ENCODE measurements at regions not wholly inside any gene's neighbourhood (a gene's known extent, or its start where the extent isn't known, plus 50 kb on each side); places are given as distances from the start of the nearest gene placed in this dataset.

- DNase-seq (ENCODE audit: low spot score): peak; percentile 6
Observed at GRCh38 chr12:66044731-66045130, 85.8 kb downstream of the LLPH start.

- no peak for DNase-seq (ENCODE audit: low spot score)
Observed at GRCh38 chr12:66043035-66043434, 87.5 kb downstream of the LLPH start.

- no peak for DNase-seq (ENCODE audit: low spot score)
Observed at GRCh38 chr12:66041651-66042363, 88.7 kb downstream of the LLPH start.

GRCh38 chr12:66036317-66036716 lies 94.2 kb downstream of the LLPH start:
- DNase-seq (ENCODE audit: low spot score): peak; percentile 95

GRCh38 chr12:66035288-66035966 lies 95.1 kb downstream of the LLPH start:
- peak; percentile 64 for DNase-seq (ENCODE audit: low spot score)

- no peak for DNase-seq (ENCODE audit: low spot score)
Observed at GRCh38 chr12:66033151-66033550, 97.4 kb downstream of the LLPH start.

- DNase-seq (ENCODE audit: low spot score): no peak
Observed at GRCh38 chr12:66032739-66033138, 97.8 kb downstream of the LLPH start.

- no peak for DNase-seq (ENCODE audit: low spot score)
Observed at GRCh38 chr12:66030217-66030781, 100.3 kb downstream of the LLPH start.

- no peak for DNase-seq (ENCODE audit: low spot score)
Observed at GRCh38 chr12:66028390-66028789, 102.2 kb downstream of the LLPH start.

GRCh38 chr12:66025477-66025876 lies 105.1 kb downstream of the LLPH start:
- no peak for DNase-seq (ENCODE audit: low spot score)

- no peak for DNase-seq (ENCODE audit: low spot score)
Observed at GRCh38 chr12:66024949-66025348, 105.6 kb downstream of the LLPH start.

- no peak for DNase-seq (ENCODE audit: low spot score)
Observed at GRCh38 chr12:66020481-66020880, 110.1 kb downstream of the LLPH start.

GRCh38 chr12:66017736-66018135 lies 112.8 kb downstream of the LLPH start:
- no peak for DNase-seq (ENCODE audit: low spot score)

Measured in A172 (cell line).